Globus pallidus (tissue), 1 donor: ENCODE measurements at regions not wholly inside any gene's neighbourhood (a gene's known extent, or its start where the extent isn't known, plus 50 kb on each side); places are given as distances from the start of the nearest gene placed in this dataset.

Experiments
- DNase-seq: peaks from one replicate; pipeline ENCODE4 v3.0.0-alpha.2; 2015; ENCODE audit warnings: low spot score

GRCh38 chr12:91792597-91792996 is 353.0 kb downstream of the BTG1 start:
- DNase-seq, result no peak

DNA sequence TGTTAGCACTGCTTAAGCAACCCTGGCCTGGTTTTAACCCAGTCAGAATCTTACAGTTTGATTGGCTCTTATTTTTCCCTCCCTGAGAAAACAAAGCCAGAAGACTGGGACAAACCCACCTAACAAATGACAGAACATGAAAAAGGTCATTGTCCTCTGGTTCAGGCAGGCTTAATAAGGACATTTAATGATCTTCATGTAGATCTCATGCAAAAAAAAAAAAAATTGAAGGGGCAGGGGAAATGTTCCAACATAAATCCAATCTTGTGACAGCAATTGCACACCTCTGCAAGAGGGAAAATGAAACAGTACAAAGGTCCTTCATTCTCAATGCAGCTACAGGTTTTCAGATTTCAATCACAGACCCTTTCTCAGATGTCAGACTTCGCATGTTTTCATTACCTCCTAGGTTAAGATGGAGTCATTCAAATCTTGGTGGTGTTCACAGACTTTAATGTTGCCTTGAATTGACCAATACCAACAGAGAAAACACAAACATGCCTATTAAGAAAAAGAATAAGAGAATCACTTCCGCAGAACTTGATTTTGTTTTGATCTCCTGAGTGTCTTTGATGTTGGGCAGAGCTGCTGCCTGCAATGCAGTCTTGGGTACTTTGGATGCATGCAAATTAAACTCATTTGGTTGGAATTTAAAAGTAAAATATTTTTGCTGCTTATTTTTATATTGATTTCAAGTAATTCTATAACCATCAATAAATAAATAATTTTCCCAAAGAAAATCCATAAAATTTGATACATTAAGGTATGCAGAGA is 359.0 kb downstream of the BTG1 start:
- no peak for DNase-seq

DNA sequence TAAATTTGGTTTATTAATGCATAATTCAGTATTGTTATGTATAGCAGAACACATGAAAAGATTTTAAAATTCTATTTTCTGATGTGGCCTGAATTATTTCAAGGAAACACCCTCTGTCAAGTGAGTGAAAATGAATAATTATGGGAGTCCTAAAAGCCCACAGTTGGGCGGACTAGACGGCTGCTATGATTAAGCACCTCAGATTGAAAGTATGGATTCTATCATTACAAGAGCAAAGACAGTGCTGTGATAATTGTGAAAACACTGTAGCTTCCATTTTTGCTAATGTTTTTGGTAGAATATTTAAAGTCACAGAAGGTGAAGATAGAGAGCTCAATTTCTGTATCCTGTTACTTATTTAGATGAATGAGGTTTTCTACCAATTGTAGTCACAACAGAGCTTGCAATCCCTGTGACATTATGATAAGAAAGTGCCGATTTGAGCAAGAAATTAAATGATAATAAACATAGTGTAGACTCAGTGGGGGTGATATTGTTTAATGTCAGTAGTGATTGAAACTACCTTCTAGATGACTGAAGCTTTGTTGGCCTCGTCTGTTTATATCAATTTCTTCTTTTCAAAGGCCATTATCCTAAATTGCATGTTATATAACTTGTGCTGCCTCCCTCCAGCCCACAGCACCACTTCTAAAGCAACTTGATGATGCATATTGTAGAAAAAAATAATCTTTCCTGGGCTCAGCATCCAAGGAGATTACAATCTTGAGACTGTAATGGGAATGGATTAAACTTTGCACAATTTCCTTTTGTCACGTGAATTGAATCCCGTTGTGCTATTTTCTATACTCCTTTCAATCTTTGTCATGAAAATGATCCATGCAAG is 359.8 kb downstream of the BTG1 start:
- no peak for DNase-seq

DNA sequence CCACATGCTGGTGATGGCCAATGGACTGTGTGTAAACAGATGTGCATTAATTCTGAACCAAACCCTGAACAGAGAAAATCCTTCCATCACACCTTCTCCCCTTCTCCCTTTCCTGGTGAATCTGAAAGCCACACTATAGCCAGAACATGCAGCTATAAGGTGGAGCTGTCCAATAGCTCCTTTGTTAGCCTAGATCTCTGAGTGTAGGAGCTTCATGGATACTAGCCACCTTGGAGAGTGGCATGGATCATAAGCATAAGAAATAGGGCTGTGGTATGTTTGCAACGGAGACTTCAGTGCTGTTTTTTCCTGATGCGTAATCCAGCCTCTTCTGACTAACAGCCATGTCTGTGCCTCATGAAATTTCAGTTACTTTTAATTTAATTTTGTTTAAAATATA is 364.5 kb downstream of the BTG1 start:
- DNase-seq, result no peak

DNA sequence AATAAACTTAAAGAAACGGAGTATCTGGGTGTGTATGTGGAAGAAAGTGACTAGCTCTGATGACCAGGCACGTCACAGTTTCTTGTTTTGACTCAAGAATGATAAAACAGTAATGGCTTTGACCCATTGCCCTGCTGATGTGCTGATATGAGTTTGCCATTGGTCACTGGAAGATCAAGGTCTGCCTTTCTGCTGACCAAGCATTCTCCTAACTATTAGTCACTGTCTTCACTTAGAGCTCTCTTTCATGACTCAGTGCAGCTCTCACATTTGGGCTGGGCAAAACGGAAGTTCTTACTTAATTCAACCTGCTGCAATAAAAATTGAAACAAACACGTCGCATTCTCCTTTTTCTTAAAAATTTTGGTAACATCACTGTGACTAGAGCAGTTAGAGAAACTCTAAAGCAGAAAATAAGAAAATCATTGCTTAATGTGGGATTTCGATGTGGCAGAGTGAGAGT is 366.7 kb downstream of the BTG1 start:
- peak; percentile 3 for DNase-seq

DNA sequence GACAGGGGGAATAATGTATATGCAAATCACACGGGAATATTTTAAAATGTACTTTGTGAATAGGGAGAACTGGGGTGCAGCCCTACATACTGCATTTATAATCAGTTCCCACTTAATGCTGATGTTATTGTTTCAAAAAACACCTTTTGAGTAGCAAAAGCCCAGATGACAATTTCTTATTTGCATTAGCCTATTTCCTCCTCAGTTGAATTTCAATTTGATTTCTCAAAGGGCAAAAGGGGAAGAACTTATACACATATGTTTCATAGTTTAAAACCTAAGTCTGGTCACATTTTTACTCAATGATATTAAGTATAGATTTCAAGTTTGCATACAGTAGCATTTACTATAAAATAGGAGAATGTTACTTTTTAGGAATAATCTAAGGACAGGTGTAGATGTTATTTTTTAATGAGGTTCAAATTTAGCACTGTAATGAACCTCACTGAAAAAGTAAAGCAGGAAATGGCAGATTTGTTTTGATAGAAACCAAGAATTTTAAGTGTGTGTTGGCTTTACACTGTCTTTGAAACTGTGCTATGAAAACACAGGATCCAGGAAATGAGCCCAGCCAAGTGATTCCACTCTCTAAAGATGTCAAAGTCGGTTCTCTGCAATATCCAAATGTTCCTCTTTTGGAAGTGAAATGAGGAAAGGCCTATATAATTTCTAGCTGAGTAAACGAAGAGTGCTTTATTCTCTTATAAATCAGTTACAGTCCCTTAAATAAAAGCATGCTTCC is 367.4 kb downstream of the BTG1 start:
- DNase-seq, result no peak

DNA sequence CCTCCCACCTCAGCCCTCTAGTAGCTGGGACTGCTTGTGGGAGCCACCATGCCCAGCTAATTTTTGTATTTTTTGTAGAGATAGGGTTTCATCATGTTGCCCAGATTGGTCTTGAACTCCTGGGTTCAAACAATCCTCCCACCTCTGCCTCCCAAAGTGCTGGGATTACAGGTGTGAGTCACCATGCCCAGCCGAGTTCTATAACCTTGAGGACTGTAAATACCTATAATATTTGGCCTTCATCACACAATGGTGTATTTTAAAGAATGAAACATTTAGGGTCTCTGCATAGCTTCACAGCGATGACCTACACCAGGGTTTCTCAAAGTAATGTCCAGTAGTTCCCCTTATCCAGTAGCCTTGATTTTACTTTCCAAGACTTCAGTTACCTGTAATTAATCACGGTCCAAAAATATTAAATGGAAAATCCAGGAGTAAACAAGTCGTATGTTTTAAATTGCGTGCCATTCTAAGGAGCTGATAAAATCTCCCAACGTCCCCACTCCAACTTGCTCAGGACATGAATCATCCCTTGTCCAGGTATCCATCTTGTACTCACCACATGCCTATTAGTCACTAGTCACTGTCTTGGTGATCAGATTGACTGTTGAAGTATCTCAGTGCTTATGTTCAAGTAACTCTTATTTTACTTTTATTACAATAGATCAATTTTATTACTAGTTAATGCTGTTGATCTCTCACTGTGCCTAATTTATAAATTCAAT is 368.2 kb downstream of the BTG1 start:
- DNase-seq, result no peak

GRCh38 chr12:91774434-91774921 is 371.2 kb downstream of the BTG1 start:
- no peak for DNase-seq

DNA sequence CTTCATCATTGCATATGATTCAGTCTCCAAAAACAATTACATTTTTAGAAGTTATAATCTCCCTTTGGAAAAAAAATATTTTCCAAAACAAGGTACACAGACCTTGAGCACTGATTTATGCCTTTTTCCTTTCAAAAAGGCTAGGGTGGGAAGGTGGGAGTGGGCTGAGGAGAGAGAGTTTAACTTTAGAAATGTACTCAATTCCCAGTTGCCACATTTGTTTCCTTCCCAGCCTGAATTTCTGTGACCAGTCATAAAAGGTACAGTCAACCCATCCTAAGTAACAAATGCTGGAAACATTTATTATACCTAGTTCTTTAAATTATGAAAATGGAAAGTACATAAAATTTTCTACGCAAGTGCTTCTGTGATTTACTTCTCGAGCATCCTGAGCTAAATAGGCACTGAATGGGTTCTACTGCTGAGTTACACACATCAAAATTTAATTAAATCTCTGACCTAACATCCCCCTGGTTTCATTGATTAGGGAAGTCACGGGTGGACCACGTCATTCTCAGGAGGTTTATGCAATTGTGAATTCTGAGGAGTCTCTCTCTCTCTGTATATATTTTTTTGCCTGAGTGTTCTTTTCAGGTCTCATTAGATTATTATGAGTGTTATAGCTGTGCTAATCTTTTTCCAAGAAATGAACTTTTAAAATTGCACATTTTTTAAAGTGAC is 371.8 kb downstream of the BTG1 start:
- DNase-seq, result no peak

DNA sequence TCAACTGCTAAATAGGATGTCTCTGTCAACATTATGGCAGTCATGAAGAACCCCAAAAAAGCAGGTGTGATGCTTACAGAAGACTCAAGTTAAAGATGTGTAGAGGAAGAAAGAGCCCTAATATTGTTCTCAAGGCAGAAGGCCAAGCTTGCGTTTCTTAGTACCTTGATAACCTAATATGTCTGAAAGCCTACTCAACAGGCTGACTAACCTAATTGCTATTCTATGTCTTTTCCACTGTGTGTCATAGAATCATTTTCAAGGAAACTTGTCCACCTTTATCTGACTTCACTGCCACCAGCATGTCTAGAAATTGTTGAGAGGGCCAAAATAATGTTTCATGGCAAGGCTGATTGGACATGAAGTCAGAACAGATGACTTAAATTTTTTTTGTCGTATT is 373.2 kb downstream of the BTG1 start:
- no peak for DNase-seq

DNA sequence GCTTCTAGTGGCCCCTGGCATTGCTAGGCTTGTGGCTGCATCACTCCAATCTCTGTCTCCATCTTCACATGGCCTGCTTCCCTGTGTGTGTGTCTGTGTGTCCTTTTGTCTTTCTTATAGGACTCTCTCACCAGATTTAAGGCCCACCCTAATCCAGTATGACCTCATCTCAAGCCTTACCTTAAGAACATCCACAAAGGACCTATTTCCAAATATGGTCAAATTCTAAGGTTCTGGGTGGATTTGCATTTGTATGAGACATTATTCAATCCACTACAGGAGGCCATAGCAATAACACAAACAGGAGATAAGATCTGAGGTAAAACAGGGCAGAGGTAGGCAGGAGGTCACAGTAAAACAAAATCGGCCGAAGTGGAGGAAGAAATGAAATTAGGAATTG is 375.9 kb downstream of the BTG1 start:
- no peak for DNase-seq

GRCh38 chr12:91767237-91767636 is 378.4 kb downstream of the BTG1 start:
- DNase-seq, result no peak

- DNase-seq, result no peak
Observed at GRCh38 chr12:91766454-91766853, 379.2 kb downstream of the BTG1 start.

DNA sequence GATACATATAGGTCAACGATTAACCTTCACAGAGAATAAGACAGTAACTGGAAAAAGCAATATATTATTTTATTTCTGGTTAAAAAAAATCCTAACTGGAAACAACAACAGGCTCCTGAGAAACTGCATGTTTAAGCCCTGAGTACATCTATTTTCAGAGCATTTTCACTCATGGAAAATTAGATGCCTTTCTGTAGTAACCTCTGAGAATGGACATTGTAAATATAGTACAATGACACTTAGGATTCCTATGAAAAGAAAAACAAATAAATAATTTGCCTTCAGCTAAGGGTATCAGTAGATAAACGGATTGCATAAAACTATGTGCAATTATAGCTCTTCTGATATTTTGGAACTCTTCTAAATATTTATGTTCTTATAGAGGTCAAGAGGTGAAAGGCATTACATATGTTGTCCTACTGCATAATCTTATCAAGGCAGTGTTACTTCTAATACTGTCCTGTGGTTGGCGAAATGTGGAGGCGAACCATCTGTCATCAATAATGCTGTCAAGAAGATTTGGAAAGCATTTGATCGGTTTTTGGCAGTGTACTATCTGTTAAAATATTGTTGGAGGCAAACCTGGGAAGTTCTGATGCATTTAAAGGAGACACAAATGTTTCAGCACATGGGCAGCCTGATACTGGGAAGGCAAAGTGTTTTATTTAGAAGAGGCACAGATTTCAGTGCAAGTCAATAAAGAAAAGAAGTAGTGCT is 381.8 kb downstream of the BTG1 start:
- DNase-seq, result no peak

DNA sequence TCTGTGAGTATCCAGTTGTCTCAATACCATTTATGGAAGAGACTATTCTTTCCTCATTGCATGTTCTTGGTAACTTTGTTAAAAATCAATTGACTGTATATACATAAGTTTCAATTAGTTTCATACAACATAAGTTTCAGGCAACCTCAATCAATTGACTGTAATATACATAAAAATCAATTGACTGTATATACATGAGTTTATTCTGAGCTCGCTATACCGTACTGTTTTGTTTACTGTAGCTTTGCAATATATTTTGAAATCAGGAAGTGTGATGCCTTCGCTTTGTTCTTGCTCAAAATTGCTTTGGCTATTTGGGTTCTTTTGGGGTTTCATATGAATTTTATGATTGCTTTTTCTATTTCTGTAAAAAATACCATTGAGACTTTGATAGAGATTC is 392.0 kb downstream of the BTG1 start:
- no peak for DNase-seq

- no peak for DNase-seq
Observed at GRCh38 chr12:91746976-91747375, 398.7 kb downstream of the BTG1 start.

GRCh38 chr12:91744597-91744996 is 401.0 kb downstream of the BTG1 start:
- DNase-seq, result peak; percentile 3

- DNase-seq, result peak; percentile 24
Observed at GRCh38 chr12:91743704-91744321, 401.8 kb downstream of the BTG1 start.

GRCh38 chr12:91743280-91743679 is 402.4 kb downstream of the BTG1 start:
- no peak for DNase-seq

GRCh38 chr12:91741932-91742331 is 403.7 kb downstream of the BTG1 start:
- DNase-seq, result no peak
